ENCODE measurements at regions not wholly inside any gene's neighbourhood (a gene's known extent, or its start where the extent isn't known, plus 50 kb on each side); places are given as distances from the start of the nearest gene placed in this dataset.

- H3K9me3 Mint-ChIP-seq (ENCODE audit: unreplicated experiment) = no peaks in the 10 kb centered on the region
- DNase-seq = no peak
- H3K36me3 Mint-ChIP-seq (ENCODE audit: insufficient read depth, unreplicated experiment) = no peaks in the 10 kb centered on the region
- no TSS peak for BruUV-seq (replicated peaks)
- H3K27ac Mint-ChIP-seq (ENCODE audit: unreplicated experiment) = no peak overlapping the region
- H3K4me3 Mint-ChIP-seq (ENCODE audit: unreplicated experiment) = no peak overlapping the region
- ChIA-PET POLR2A (no interaction called here), CTCF (no interaction called here)
- Histone ChIP-seq H3K36me3 (ENCODE audit: control insufficient read depth, insufficient read depth, low read length) (no peaks in the 10 kb centered on the region), H3K4me1 (no peaks in the 10 kb centered on the region), H3K4me3 (ENCODE audit: low read depth, low read length) (no peak overlapping the region), H3K9me3 (no peaks in the 10 kb centered on the region), H3K27me3 (replicated peaks; ENCODE audit: control insufficient read depth, insufficient read depth, low read length) (no peaks in the 10 kb centered on the region)
- H3K27me3 Mint-ChIP-seq (ENCODE audit: insufficient read depth, unreplicated experiment) = no peaks in the 10 kb centered on the region
- intact Hi-C loops (cut with micrococcal nuclease; ENCODE audit: unreplicated experiment) = no loop called here
- H3K4me1 Mint-ChIP-seq (ENCODE audit: low read depth, unreplicated experiment) = no peaks in the 10 kb centered on the region
- TF ChIP-seq CTCF (IDR thresholded peaks at IDR 0.05; ENCODE audit: insufficient read depth in 1 of 2, low read depth in 1 of 2, low read length in 1 of 2, severe bottlenecking in 1 of 2, unreplicated experiment in 1 of 2) = no peak
These were observed 742.6 kb upstream of the GRIA3 start for GRCh38 chrX:122441451-122441850.

- no peaks in the 10 kb centered on the region for H3K36me3 Mint-ChIP-seq (ENCODE audit: insufficient read depth, unreplicated experiment)
- ChIA-PET CTCF (no interaction called here), POLR2A (no interaction called here)
- Histone ChIP-seq H3K4me3 (ENCODE audit: low read depth, low read length) (no peak overlapping the region), H3K36me3 (ENCODE audit: control insufficient read depth, insufficient read depth, low read length) (no peaks in the 10 kb centered on the region), H3K4me1 (no peaks in the 10 kb centered on the region), H3K27me3 (replicated peaks; ENCODE audit: control insufficient read depth, insufficient read depth, low read length) (no peaks in the 10 kb centered on the region), H3K9me3 (no peaks in the 10 kb centered on the region)
- H3K4me1 Mint-ChIP-seq (ENCODE audit: low read depth, unreplicated experiment) = no peaks in the 10 kb centered on the region
- no peak for DNase-seq
- TF ChIP-seq CTCF (IDR thresholded peaks at IDR 0.05; ENCODE audit: insufficient read depth in 1 of 2, low read depth in 1 of 2, low read length in 1 of 2, severe bottlenecking in 1 of 2, unreplicated experiment in 1 of 2) = no peak
- H3K27ac Mint-ChIP-seq (ENCODE audit: unreplicated experiment) = no peak overlapping the region
- H3K4me3 Mint-ChIP-seq (ENCODE audit: unreplicated experiment) = no peak overlapping the region
- no TSS peak for BruUV-seq (replicated peaks)
- H3K9me3 Mint-ChIP-seq (ENCODE audit: unreplicated experiment) = no peaks in the 10 kb centered on the region
- intact Hi-C loops (cut with micrococcal nuclease; ENCODE audit: unreplicated experiment) = no loop called here
- H3K27me3 Mint-ChIP-seq (ENCODE audit: insufficient read depth, unreplicated experiment) = no peaks in the 10 kb centered on the region
These were observed 738.6 kb upstream of the GRIA3 start for GRCh38 chrX:122445466-122445865.

- CTCF ChIA-PET = no interaction called here
These were observed 719.7 kb upstream of the GRIA3 start for GRCh38 chrX:122464341-122464740.

More at GRCh38 chrX:122464341-122464740, 719.7 kb upstream of the GRIA3 start:
- Mint-ChIP-seq H3K27ac (ENCODE audit: unreplicated experiment) (no peak overlapping the region), H3K27me3 (ENCODE audit: insufficient read depth, unreplicated experiment) (no peaks in the 10 kb centered on the region), H3K36me3 (ENCODE audit: insufficient read depth, unreplicated experiment) (no peaks in the 10 kb centered on the region), H3K4me1 (ENCODE audit: low read depth, unreplicated experiment) (no peaks in the 10 kb centered on the region), H3K9me3 (ENCODE audit: unreplicated experiment) (peaks cover 9% of the 10 kb centered on the region), H3K4me3 (ENCODE audit: unreplicated experiment) (no peak overlapping the region)
- no peaks in the 10 kb centered on the region for H3K27me3 ChIP-seq (replicated peaks; ENCODE audit: control insufficient read depth, insufficient read depth, low read length)
- POLR2A ChIA-PET = no interaction called here
- H3K4me1 ChIP-seq = no peaks in the 10 kb centered on the region
- DNase-seq = no peak
- intact Hi-C loops (cut with micrococcal nuclease; ENCODE audit: unreplicated experiment) = no loop called here
- H3K36me3 ChIP-seq (ENCODE audit: control insufficient read depth, insufficient read depth, low read length) = no peaks in the 10 kb centered on the region
- H3K9me3 ChIP-seq = no peaks in the 10 kb centered on the region
- no TSS peak for BruUV-seq (replicated peaks)
- no peak for TF ChIP-seq CTCF (IDR thresholded peaks at IDR 0.05; ENCODE audit: insufficient read depth in 1 of 2, low read depth in 1 of 2, low read length in 1 of 2, severe bottlenecking in 1 of 2, unreplicated experiment in 1 of 2)
- H3K4me3 ChIP-seq (ENCODE audit: low read depth, low read length) = no peak overlapping the region

All from Caco-2 (cell line).